ENCODE measurements at regions not wholly inside any gene's neighbourhood (a gene's known extent, or its start where the extent isn't known, plus 50 kb on each side); places are given as distances from the start of the nearest gene placed in this dataset.

DNA sequence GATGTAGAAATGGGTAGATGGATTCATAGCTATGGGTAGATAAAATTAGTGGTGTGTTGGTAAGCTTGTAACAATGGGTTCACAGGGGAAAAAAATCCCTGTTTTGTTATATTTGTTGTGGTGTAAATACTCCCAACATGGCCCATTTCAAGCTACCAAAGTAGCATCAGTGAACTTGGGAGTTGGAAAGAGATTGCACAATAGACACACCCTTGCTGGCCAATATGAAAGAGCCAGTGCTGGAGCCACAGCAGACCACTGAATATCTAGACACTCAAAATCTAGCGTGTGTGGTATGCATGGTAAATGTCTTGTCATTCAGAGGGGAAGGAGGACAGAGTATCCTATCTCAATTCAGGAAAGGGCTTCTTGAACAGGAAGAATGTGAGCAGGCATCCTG is 565.1 kb upstream of the SALL1 start:
- Mint-ChIP-seq H3K4me1 (ENCODE audit: low read depth) (no peaks in the 10 kb centered on the region), H3K27ac (no peak overlapping the region), H3K9me3 (no peaks in the 10 kb centered on the region), H3K36me3 (ENCODE audit: low read depth) (no peaks in the 10 kb centered on the region), H3K4me3 (no peak overlapping the region), H3K27me3 (ENCODE audit: low read depth) (no peaks in the 10 kb centered on the region)
- intact Hi-C loops (cut with micrococcal nuclease), result no loop called here
- no peak for DNase-seq
- CTCF ChIA-PET, result no interaction called here

- H3K27me3 Mint-ChIP-seq (ENCODE audit: low read depth), result no peaks in the 10 kb centered on the region
- intact Hi-C loops (cut with micrococcal nuclease), result no loop called here
- CTCF ChIA-PET, result no interaction called here
Observed at GRCh38 chr16:51713502-51713901, 562.4 kb upstream of the SALL1 start.

DNA sequence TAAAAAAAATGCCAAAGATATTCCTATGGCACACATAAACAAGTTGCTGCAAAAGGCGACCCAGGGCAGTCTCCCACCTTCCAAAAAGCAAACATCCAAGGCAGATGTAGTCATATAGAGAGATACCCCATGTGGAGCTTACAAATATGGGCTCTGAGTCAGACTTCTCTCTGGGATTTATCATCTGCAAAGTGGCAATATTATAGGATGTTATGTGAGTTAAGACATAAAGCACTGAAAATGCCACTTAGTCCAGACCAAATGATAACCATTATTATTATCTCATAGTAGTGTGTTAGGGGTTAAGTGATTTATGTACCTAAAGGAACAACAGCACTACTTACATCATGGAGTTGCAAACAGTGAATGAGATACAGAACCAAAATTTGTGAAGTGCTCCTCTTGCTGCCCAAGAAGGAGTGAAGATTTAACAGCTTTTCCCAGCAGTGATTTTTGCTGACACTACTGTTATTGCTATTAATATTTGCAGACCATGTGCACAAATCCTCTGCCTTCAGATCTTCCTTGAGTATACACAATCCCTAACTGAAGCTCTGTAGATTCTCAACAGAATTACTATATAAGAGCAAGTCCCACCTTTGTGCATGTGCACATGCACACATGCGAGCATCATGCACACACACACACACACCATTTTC is 560.0 kb upstream of the SALL1 start:
- H3K36me3 Mint-ChIP-seq (ENCODE audit: low read depth), result no peaks in the 10 kb centered on the region
- no peak overlapping the region for H3K4me3 Mint-ChIP-seq
- CTCF ChIA-PET, result no interaction called here
- no peaks in the 10 kb centered on the region for H3K27me3 Mint-ChIP-seq (ENCODE audit: low read depth)
- intact Hi-C loops (cut with micrococcal nuclease), result no loop called here
- H3K9me3 Mint-ChIP-seq, result peaks cover 8% of the 10 kb centered on the region
- DNase-seq, result no peak
- no peaks in the 10 kb centered on the region for H3K4me1 Mint-ChIP-seq (ENCODE audit: low read depth)
- no peak overlapping the region for H3K27ac Mint-ChIP-seq

More at GRCh38 chr16:51713502-51713901, 562.4 kb upstream of the SALL1 start:
- no peak overlapping the region for H3K4me3 Mint-ChIP-seq
- H3K9me3 Mint-ChIP-seq, result peaks cover 3% of the 10 kb centered on the region
- no peak for DNase-seq
- no peaks in the 10 kb centered on the region for H3K36me3 Mint-ChIP-seq (ENCODE audit: low read depth)
- no peaks in the 10 kb centered on the region for H3K4me1 Mint-ChIP-seq (ENCODE audit: low read depth)
- no peak overlapping the region for H3K27ac Mint-ChIP-seq

DNA sequence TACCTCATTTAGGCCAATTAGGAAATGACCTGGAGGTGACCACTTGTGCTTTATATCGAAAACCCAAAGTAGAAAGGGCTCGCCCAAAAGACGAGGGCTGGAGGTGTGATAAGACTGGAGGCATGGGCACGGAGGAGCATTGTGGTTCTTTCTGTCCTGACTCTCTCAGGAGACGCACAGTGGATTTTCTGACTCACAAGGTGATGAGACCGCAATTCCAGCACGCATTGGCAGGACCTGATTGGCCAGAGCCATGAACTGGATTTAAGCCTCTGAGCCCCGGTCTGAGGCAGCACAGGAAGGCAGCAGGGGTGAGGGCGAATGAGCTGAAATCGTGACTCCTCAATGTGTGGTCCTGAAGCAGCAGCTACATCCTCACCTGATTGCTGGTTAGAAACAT is 559.1 kb upstream of the SALL1 start:
- H3K4me1 Mint-ChIP-seq (ENCODE audit: low read depth), result no peaks in the 10 kb centered on the region
- no peak overlapping the region for H3K27ac Mint-ChIP-seq
- H3K36me3 Mint-ChIP-seq (ENCODE audit: low read depth), result no peaks in the 10 kb centered on the region
- DNase-seq, result no peak
- H3K9me3 Mint-ChIP-seq, result peaks cover 8% of the 10 kb centered on the region
- H3K27me3 Mint-ChIP-seq (ENCODE audit: low read depth), result no peaks in the 10 kb centered on the region
- CTCF ChIA-PET, result no interaction called here
- intact Hi-C loops (cut with micrococcal nuclease), result no loop called here
- no peak overlapping the region for H3K4me3 Mint-ChIP-seq

DNA sequence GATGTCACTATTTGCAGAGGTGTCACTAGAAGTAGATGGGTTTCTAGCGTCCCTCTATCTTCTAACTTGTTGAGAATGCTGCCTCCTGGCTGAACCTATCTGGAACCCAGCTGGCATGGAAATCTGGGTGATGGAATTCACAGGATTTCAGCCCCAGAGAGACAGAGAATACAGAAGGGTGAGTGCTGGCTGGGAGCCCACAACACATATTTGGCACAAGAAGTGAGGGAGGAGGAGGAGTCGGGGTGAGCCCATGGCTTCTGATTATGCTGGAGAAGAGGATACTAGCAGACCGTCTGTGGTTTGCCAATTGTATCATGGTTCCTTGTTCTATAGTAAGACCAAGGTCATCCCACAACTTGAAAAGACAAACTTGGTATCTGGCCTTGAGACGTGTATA is 557.8 kb upstream of the SALL1 start:
- no peaks in the 10 kb centered on the region for H3K27me3 Mint-ChIP-seq (ENCODE audit: low read depth)
- H3K36me3 Mint-ChIP-seq (ENCODE audit: low read depth), result no peaks in the 10 kb centered on the region
- H3K27ac Mint-ChIP-seq, result no peak overlapping the region
- H3K9me3 Mint-ChIP-seq, result peaks cover 17% of the 10 kb centered on the region
- DNase-seq, result no peak
- intact Hi-C loops (cut with micrococcal nuclease), result no loop called here
- no peaks in the 10 kb centered on the region for H3K4me1 Mint-ChIP-seq (ENCODE audit: low read depth)
- CTCF ChIA-PET, result no interaction called here
- H3K4me3 Mint-ChIP-seq, result no peak overlapping the region

- Mint-ChIP-seq H3K27ac (no peak overlapping the region), H3K36me3 (ENCODE audit: low read depth) (no peaks in the 10 kb centered on the region), H3K4me1 (ENCODE audit: low read depth) (no peaks in the 10 kb centered on the region), H3K27me3 (ENCODE audit: low read depth) (no peaks in the 10 kb centered on the region), H3K9me3 (peaks cover 19% of the 10 kb centered on the region), H3K4me3 (no peak overlapping the region)
- CTCF ChIA-PET, result interaction anchor here (0.6 kb wide), 1 partner anchor 8 kb away, joined by 3 read pairs; no protein-coding TSS in a partner anchor
- no peak for DNase-seq
- intact Hi-C loops (cut with micrococcal nuclease), result no loop called here
Observed at GRCh38 chr16:51707666-51708065, 556.6 kb upstream of the SALL1 start.

GRCh38 chr16:51705142-51705541 is 554.1 kb upstream of the SALL1 start:
- no peak for DNase-seq
- Mint-ChIP-seq H3K4me1 (ENCODE audit: low read depth) (no peaks in the 10 kb centered on the region), H3K36me3 (ENCODE audit: low read depth) (no peaks in the 10 kb centered on the region), H3K27ac (no peak overlapping the region), H3K27me3 (ENCODE audit: low read depth) (no peaks in the 10 kb centered on the region), H3K9me3 (peaks cover 19% of the 10 kb centered on the region), H3K4me3 (no peak overlapping the region)
- CTCF ChIA-PET, result no interaction called here
- intact Hi-C loops (cut with micrococcal nuclease), result no loop called here

- H3K36me3 Mint-ChIP-seq (ENCODE audit: low read depth), result no peaks in the 10 kb centered on the region
- H3K4me3 Mint-ChIP-seq, result no peak overlapping the region
- H3K27me3 Mint-ChIP-seq (ENCODE audit: low read depth), result no peaks in the 10 kb centered on the region
- peaks cover 15% of the 10 kb centered on the region for H3K9me3 Mint-ChIP-seq
- intact Hi-C loops (cut with micrococcal nuclease), result no loop called here
- no peak overlapping the region for H3K27ac Mint-ChIP-seq
- CTCF ChIA-PET, result no interaction called here
- DNase-seq, result no peak
- H3K4me1 Mint-ChIP-seq (ENCODE audit: low read depth), result no peaks in the 10 kb centered on the region
Observed at GRCh38 chr16:51701025-51701424, 550.0 kb upstream of the SALL1 start.

DNA sequence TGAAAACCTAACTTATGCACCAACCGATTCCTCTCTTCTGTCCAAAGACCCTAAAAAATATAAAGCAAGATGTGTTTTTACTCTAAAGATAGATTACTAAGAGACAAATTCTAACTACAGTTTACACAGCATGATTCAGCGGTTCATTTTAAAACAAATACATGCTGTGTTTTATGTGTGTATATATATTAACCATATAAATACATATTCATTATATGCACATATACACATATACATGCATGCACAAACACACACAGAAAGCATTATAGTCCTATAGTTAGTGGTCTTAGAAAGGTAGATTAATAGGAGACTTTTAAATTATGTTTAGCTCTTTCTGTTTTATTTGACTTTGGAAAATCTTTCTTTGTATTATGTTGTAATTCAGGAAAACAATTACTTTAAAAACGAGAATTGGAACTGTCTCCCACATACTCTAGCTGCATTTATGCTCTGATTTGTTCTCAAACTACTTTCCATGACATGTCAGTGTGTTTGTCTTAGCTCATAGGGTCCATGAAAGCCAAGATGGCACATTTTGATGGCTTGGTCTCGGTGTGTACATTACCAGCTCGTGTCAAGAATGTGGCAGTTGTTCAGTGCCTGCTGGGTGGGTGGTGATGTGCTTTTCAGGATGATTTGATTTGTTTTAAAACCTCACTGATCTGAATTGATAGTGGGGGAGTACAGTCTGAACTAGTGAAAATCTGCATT is 548.8 kb upstream of the SALL1 start:
- DNase-seq, result no peak
- Mint-ChIP-seq H3K4me3 (no peak overlapping the region), H3K9me3 (peaks cover 17% of the 10 kb centered on the region), H3K36me3 (ENCODE audit: low read depth) (no peaks in the 10 kb centered on the region), H3K27ac (no peak overlapping the region), H3K27me3 (ENCODE audit: low read depth) (no peaks in the 10 kb centered on the region), H3K4me1 (ENCODE audit: low read depth) (no peaks in the 10 kb centered on the region)
- CTCF ChIA-PET, result interaction anchor here (0.6 to 1.1 kb wide), 3 partner anchors 8 to 62 kb away, joined by 3 read pairs; no protein-coding TSS in a partner anchor
- intact Hi-C loops (cut with micrococcal nuclease), result no loop called here

DNA sequence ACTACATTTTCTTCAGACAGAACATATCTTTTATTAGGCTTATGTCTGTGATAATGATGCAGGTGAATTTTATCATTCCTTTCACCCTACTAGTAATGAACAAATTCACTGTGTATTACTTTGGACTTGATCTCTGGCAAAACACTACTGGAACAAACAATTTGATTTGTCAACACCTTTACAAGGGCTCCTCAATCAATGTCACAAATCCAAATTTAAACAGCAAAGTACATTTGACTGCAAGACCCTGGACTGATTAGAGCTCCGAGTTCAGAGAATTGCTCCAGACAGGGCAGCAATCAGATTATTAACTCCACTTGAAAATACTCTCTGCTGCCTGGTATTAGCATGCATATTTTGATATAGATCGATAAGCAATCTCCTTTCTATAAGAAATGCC is 547.6 kb upstream of the SALL1 start:
- CTCF ChIA-PET, result interaction anchor here (1.1 kb wide), 1 partner anchor 18 kb away, joined by 3 read pairs; no protein-coding TSS in a partner anchor
- Mint-ChIP-seq H3K9me3 (peaks cover 15% of the 10 kb centered on the region), H3K27ac (no peak overlapping the region)

GRCh38 chr16:51697454-51697853 is 546.4 kb upstream of the SALL1 start:
- no peaks in the 10 kb centered on the region for H3K4me1 Mint-ChIP-seq (ENCODE audit: low read depth)
- H3K4me3 Mint-ChIP-seq, result no peak overlapping the region
- no peaks in the 10 kb centered on the region for H3K27me3 Mint-ChIP-seq (ENCODE audit: low read depth)
- intact Hi-C loops (cut with micrococcal nuclease), result no loop called here
- CTCF ChIA-PET, result no interaction called here
- DNase-seq, result no peak
- H3K27ac Mint-ChIP-seq, result no peak overlapping the region
- H3K36me3 Mint-ChIP-seq (ENCODE audit: low read depth), result no peaks in the 10 kb centered on the region
- H3K9me3 Mint-ChIP-seq, result peaks cover 22% of the 10 kb centered on the region

More for the DNA sequence above, 547.6 kb upstream of the SALL1 start:
- DNase-seq, result no peak
- Mint-ChIP-seq H3K27me3 (ENCODE audit: low read depth) (no peaks in the 10 kb centered on the region), H3K4me3 (no peak overlapping the region), H3K4me1 (ENCODE audit: low read depth) (no peaks in the 10 kb centered on the region), H3K36me3 (ENCODE audit: low read depth) (no peaks in the 10 kb centered on the region)
- intact Hi-C loops (cut with micrococcal nuclease), result no loop called here

- Mint-ChIP-seq H3K4me3 (no peak overlapping the region), H3K4me1 (ENCODE audit: low read depth) (no peaks in the 10 kb centered on the region), H3K27ac (no peak overlapping the region), H3K9me3 (peaks cover 22% of the 10 kb centered on the region), H3K36me3 (ENCODE audit: low read depth) (no peaks in the 10 kb centered on the region), H3K27me3 (ENCODE audit: low read depth) (no peaks in the 10 kb centered on the region)
- intact Hi-C loops (cut with micrococcal nuclease), result no loop called here
- no peak for DNase-seq
- CTCF ChIA-PET, result no interaction called here
Observed at GRCh38 chr16:51696376-51696775, 545.3 kb upstream of the SALL1 start.

GRCh38 chr16:51691109-51691508 is 540.0 kb upstream of the SALL1 start:
- H3K36me3 Mint-ChIP-seq (ENCODE audit: low read depth), result no peaks in the 10 kb centered on the region
- H3K4me3 Mint-ChIP-seq, result no peak overlapping the region
- H3K9me3 Mint-ChIP-seq, result peaks cover 20% of the 10 kb centered on the region
- intact Hi-C loops (cut with micrococcal nuclease), result no loop called here
- no peaks in the 10 kb centered on the region for H3K27me3 Mint-ChIP-seq (ENCODE audit: low read depth)
- H3K27ac Mint-ChIP-seq, result no peak overlapping the region
- CTCF ChIA-PET, result no interaction called here
- no peak for DNase-seq
- H3K4me1 Mint-ChIP-seq (ENCODE audit: low read depth), result no peaks in the 10 kb centered on the region
